ENCODE measurements at regions not wholly inside any gene's neighbourhood (a gene's known extent, or its start where the extent isn't known, plus 50 kb on each side); places are given as distances from the start of the nearest gene placed in this dataset.

GRCh38 chr7:26040085-26040484 is 111.9 kb upstream of the NFE2L3 start:
- TF ChIP-seq CTCF (IDR thresholded peaks at IDR 0.05): no peak
- Histone ChIP-seq H3K27ac (no peak overlapping the region), H3K79me2 (no peaks in the 10 kb centered on the region)

GRCh38 chr7:26042237-26042636 is 109.8 kb upstream of the NFE2L3 start:
- Histone ChIP-seq H3K9ac (no peak overlapping the region), H3K9me3 (ENCODE audit: control insufficient read depth, low read length) (no peaks in the 10 kb centered on the region), H2AFZ (no peak overlapping the region), H3K4me1 (no peaks in the 10 kb centered on the region), H3K27me3 (ENCODE audit: control insufficient read depth, insufficient read depth, low read length) (no peaks in the 10 kb centered on the region), H3K4me2 (ENCODE audit: low read length) (no peak overlapping the region), H3K4me3 (ENCODE audit: low read depth, low read length) (no peak overlapping the region), H3K79me2 (no peaks in the 10 kb centered on the region), H3K27ac (no peak overlapping the region), H3K36me3 (ENCODE audit: control insufficient read depth, insufficient read depth, low read length) (no peaks in the 10 kb centered on the region)
- no peak for TF ChIP-seq CTCF (IDR thresholded peaks at IDR 0.05)

More at GRCh38 chr7:26040085-26040484, 111.9 kb upstream of the NFE2L3 start:
- H3K4me2 ChIP-seq (ENCODE audit: low read length): no peak overlapping the region
- no peaks in the 10 kb centered on the region for H3K27me3 ChIP-seq (ENCODE audit: control insufficient read depth, insufficient read depth, low read length)
- no peaks in the 10 kb centered on the region for H3K36me3 ChIP-seq (ENCODE audit: control insufficient read depth, insufficient read depth, low read length)
- H3K4me1 ChIP-seq: no peaks in the 10 kb centered on the region
- H3K4me3 ChIP-seq (ENCODE audit: low read depth, low read length): no peak overlapping the region
- H2AFZ ChIP-seq: no peak overlapping the region
- no peaks in the 10 kb centered on the region for H3K9me3 ChIP-seq (ENCODE audit: control insufficient read depth, low read length)
- no peak overlapping the region for H3K9ac ChIP-seq

GRCh38 chr7:26043801-26044200 is 108.2 kb upstream of the NFE2L3 start:
- Histone ChIP-seq H3K4me2 (ENCODE audit: low read length) (no peak overlapping the region), H3K9ac (no peak overlapping the region), H3K36me3 (ENCODE audit: control insufficient read depth, insufficient read depth, low read length) (no peaks in the 10 kb centered on the region), H3K27me3 (ENCODE audit: control insufficient read depth, insufficient read depth, low read length) (no peaks in the 10 kb centered on the region), H2AFZ (no peak overlapping the region), H3K4me1 (no peaks in the 10 kb centered on the region), H3K79me2 (no peaks in the 10 kb centered on the region), H3K4me3 (ENCODE audit: low read depth, low read length) (no peak overlapping the region), H3K27ac (no peak overlapping the region), H3K9me3 (ENCODE audit: control insufficient read depth, low read length) (no peaks in the 10 kb centered on the region)
- no peak for TF ChIP-seq CTCF (IDR thresholded peaks at IDR 0.05)

GRCh38 chr7:26044320-26044719 is 107.7 kb upstream of the NFE2L3 start:
- H3K4me2 ChIP-seq (ENCODE audit: low read length): no peak overlapping the region
- H3K4me3 ChIP-seq (ENCODE audit: low read depth, low read length): no peak overlapping the region
- H3K27ac ChIP-seq: no peak overlapping the region
- no peaks in the 10 kb centered on the region for H3K36me3 ChIP-seq (ENCODE audit: control insufficient read depth, insufficient read depth, low read length)
- H3K79me2 ChIP-seq: no peaks in the 10 kb centered on the region
- no peaks in the 10 kb centered on the region for H3K4me1 ChIP-seq
- H3K27me3 ChIP-seq (ENCODE audit: control insufficient read depth, insufficient read depth, low read length): no peaks in the 10 kb centered on the region
- H2AFZ ChIP-seq: no peak overlapping the region
- H3K9ac ChIP-seq: no peak overlapping the region
- no peak for TF ChIP-seq CTCF (IDR thresholded peaks at IDR 0.05)
- no peaks in the 10 kb centered on the region for H3K9me3 ChIP-seq (ENCODE audit: control insufficient read depth, low read length)

- H3K4me1 ChIP-seq: no peaks in the 10 kb centered on the region
- no peak overlapping the region for H2AFZ ChIP-seq
- H3K4me3 ChIP-seq (ENCODE audit: low read depth, low read length): no peak overlapping the region
- no peak for TF ChIP-seq CTCF (IDR thresholded peaks at IDR 0.05)
- no peaks in the 10 kb centered on the region for H3K36me3 ChIP-seq (ENCODE audit: control insufficient read depth, insufficient read depth, low read length)
- H3K27me3 ChIP-seq (ENCODE audit: control insufficient read depth, insufficient read depth, low read length): no peaks in the 10 kb centered on the region
- H3K4me2 ChIP-seq (ENCODE audit: low read length): no peak overlapping the region
- H3K9me3 ChIP-seq (ENCODE audit: control insufficient read depth, low read length): no peaks in the 10 kb centered on the region
- H3K27ac ChIP-seq: no peak overlapping the region
- no peaks in the 10 kb centered on the region for H3K79me2 ChIP-seq
- H3K9ac ChIP-seq: no peak overlapping the region
These were observed 105.8 kb upstream of the NFE2L3 start for GRCh38 chr7:26046150-26046549.
